CD4-positive, alpha-beta T cell treated with Interleukin-6 at 100 ng/mL for 8 hours (primary cell): ENCODE measurements at regions not wholly inside any gene's neighbourhood (a gene's known extent, or its start where the extent isn't known, plus 50 kb on each side); places are given as distances from the start of the nearest gene placed in this dataset.

Experiments
- DNase-seq: peaks from one replicate; pipeline ENCODE4 v3.0.0-alpha.2; 2020; ENCODE audit warnings: mixed read lengths, low spot score

GRCh38 chr4:18071894-18072293 is 50.3 kb upstream of the LCORL start:
- no peak for DNase-seq
